Liver (tissue), 8 donors: ENCODE measurements at regions not wholly inside any gene's neighbourhood (a gene's known extent, or its start where the extent isn't known, plus 50 kb on each side); places are given as distances from the start of the nearest gene placed in this dataset.

Experiments used
- DNase-seq: peaks from one replicate; pipeline ENCODE4 v3.0.0-alpha.2; 2017; ENCODE audit warnings: low spot score
- H3K27ac ChIP-seq, 2 donors: one replicate each; pipeline ENCODE4 v1.7.0; 2013; ENCODE audit warnings: inconsistent platforms in 2 of 2, low read length in 2 of 2, control low read depth in 1 of 2, low read depth in 1 of 2, mild to moderate bottlenecking in 1 of 2
- H3K27me3 ChIP-seq, 4 donors: one replicate each; pipeline versions ENCODE4 v1.6.1 to v1.7.0; 2013; ENCODE audit warnings: low read length in 3 of 4, inconsistent platforms in 1 of 4, mild to moderate bottlenecking in 1 of 4, moderate library complexity in 1 of 4; ENCODE audit not compliant: control insufficient read depth in 4 of 4, insufficient read depth in 4 of 4
- H3K36me3 ChIP-seq, 4 donors: one replicate each; pipeline versions ENCODE4 v1.6.1 to v1.7.0; 2013; ENCODE audit warnings: low read length in 3 of 4, mild to moderate bottlenecking in 3 of 4, low read depth in 1 of 4, moderate library complexity in 1 of 4; ENCODE audit not compliant: control insufficient read depth in 4 of 4, insufficient read depth in 3 of 4
- H3K4me1 ChIP-seq, 4 donors: one replicate each; pipeline versions ENCODE4 v1.6.1 to v1.7.0; 2013; ENCODE audit warnings: low read length in 3 of 4, mild to moderate bottlenecking in 3 of 4, moderate library complexity in 1 of 4; ENCODE audit not compliant: control insufficient read depth in 4 of 4, insufficient read depth in 4 of 4
- H3K4me3 ChIP-seq, 3 donors: one replicate each; pipeline versions ENCODE4 v1.6.1 to v1.7.0; 2013; ENCODE audit warnings: low read length in 3 of 3, control low read depth in 1 of 3, low read depth in 1 of 3, mild to moderate bottlenecking in 1 of 3
- H3K9ac ChIP-seq, 2 donors: one replicate each; pipeline ENCODE4 v1.7.0; 2013; ENCODE audit warnings: low read length in 2 of 2, mild to moderate bottlenecking in 2 of 2, moderate library complexity in 2 of 2, control low read depth in 1 of 2, low read depth in 1 of 2
- H3K9me3 ChIP-seq, 4 donors: one replicate each; pipeline versions ENCODE4 v1.6.1 to v1.7.0; 2013; ENCODE audit warnings: low read length in 3 of 4; ENCODE audit not compliant: control insufficient read depth in 4 of 4
- ATF3 ChIP-seq: IDR thresholded peaks from 2 replicates; pipeline ENCODE4 v1.6.1; 2016; ENCODE audit warnings: antibody characterized with exemption
- CTCF ChIP-seq: fragments of 150-350 bp; IDR thresholded peaks from 2 replicates; pipeline ENCODE4 v1.5.1; 2017; ENCODE audit warnings: improper control_type of control experiment, low read depth, low read length; ENCODE audit not compliant: missing input control
- EGR1 ChIP-seq, 2 donors: IDR thresholded peaks; 2 replicates each; pipeline ENCODE4 v1.6.1; 2016 to 2018; ENCODE audit warnings: antibody characterized with exemption in 2 of 2, low read depth in 2 of 2
- FOXA1 ChIP-seq: IDR thresholded peaks from 2 replicates; pipeline ENCODE4 v1.6.1; 2016; ENCODE audit warnings: antibody characterized with exemption
- FOXA2 ChIP-seq: IDR thresholded peaks from 2 replicates; pipeline ENCODE4 v1.6.1; 2016; ENCODE audit warnings: antibody characterized with exemption
- GABPA ChIP-seq, 2 donors: IDR thresholded peaks in 1 of 2; conservative IDR thresholded peaks in 1 of 2; 2 replicates each; pipeline ENCODE4 v1.6.1; 2016; ENCODE audit warnings: antibody characterized with exemption in 2 of 2, mild to moderate bottlenecking in 1 of 2, moderate library complexity in 1 of 2
- HNF4A ChIP-seq, 2 donors: conservative IDR thresholded peaks; 2 replicates each; pipeline ENCODE4 v1.6.1; 2016; ENCODE audit warnings: antibody characterized with exemption in 2 of 2, mild to moderate bottlenecking in 2 of 2
- HNF4G ChIP-seq: IDR thresholded peaks from 2 replicates; pipeline ENCODE4 v1.6.1; 2016; ENCODE audit warnings: antibody characterized with exemption
- JUND ChIP-seq, 2 donors: IDR thresholded peaks; 2 replicates each; pipeline ENCODE4 v1.6.1; 2016; ENCODE audit warnings: antibody characterized with exemption in 2 of 2
- MAX ChIP-seq: IDR thresholded peaks from 2 replicates; pipeline ENCODE4 v1.6.1; 2016; ENCODE audit warnings: antibody characterized with exemption
- NR2F2 ChIP-seq: IDR thresholded peaks from 2 replicates; pipeline ENCODE4 v1.6.1; 2016; ENCODE audit warnings: antibody characterized with exemption
- RAD21 ChIP-seq, 2 donors: IDR thresholded peaks; 2 replicates each; pipeline ENCODE4 v1.6.1; 2016; ENCODE audit warnings: antibody characterized with exemption in 2 of 2, mild to moderate bottlenecking in 2 of 2
- RXRA ChIP-seq, 2 donors: IDR thresholded peaks; 2 replicates each; pipeline ENCODE4 v1.6.1; 2017 to 2018; ENCODE audit warnings: antibody characterized with exemption in 2 of 2, mild to moderate bottlenecking in 1 of 2
- SP1 ChIP-seq: IDR thresholded peaks from 2 replicates; pipeline ENCODE4 v1.6.1; 2018; ENCODE audit warnings: antibody characterized with exemption, mild to moderate bottlenecking
- TAF1 ChIP-seq: conservative IDR thresholded peaks from 2 replicates; pipeline ENCODE4 v1.6.1; 2016; ENCODE audit warnings: antibody characterized with exemption, mild to moderate bottlenecking
- YY1 ChIP-seq: IDR thresholded peaks from 2 replicates; pipeline ENCODE4 v1.6.1; 2016; ENCODE audit warnings: antibody characterized with exemption, mild to moderate bottlenecking
- ZBTB33 ChIP-seq: IDR thresholded peaks from 2 replicates; pipeline ENCODE4 v1.6.1; 2016; ENCODE audit warnings: antibody characterized with exemption
- WGBS: extraction: QIAGEN DNeasy Blood & Tissue Kit; methylation state at CpG from one replicate; pipeline ENCODE4 v1.1.7; 2013; 5-methylcytosine and 5-hydroxymethylcytosine counted together
- donor health status: healthy.
- donor health status: healthy.
- donor health status: healthy.
- donor health status: healthy.
- donor health status: healthy.

- Histone ChIP-seq H3K9ac (no peak overlapping the region), H3K9me3 (peaks cover 0 to 4% (median 0%) of the 10 kb centered on the region in 4 donors), H3K4me3 (no peak overlapping the region), H3K27me3 (peaks cover 0 to 3% (median 1%) of the 10 kb centered on the region in 4 donors), H3K4me1 (no peaks in the 10 kb centered on the region), H3K36me3 (no peaks in the 10 kb centered on the region), H3K27ac (no peak overlapping the region)
- WGBS, result 55% methylated on average over 1 of the region's 1 CpG
- no peak for TF ChIP-seq RXRA (IDR thresholded peaks at IDR 0.05)
- no peak for DNase-seq
These were observed 194.1 kb downstream of the NUAK1 start for GRCh38 chr12:105944628-105945027.

- peaks cover 0 to 2% (median 0%) of the 10 kb centered on the region in 4 donors for H3K27me3 ChIP-seq
- no peaks in the 10 kb centered on the region for H3K4me1 ChIP-seq
- H3K36me3 ChIP-seq, result no peaks in the 10 kb centered on the region
- DNase-seq, result no peak
- H3K9ac ChIP-seq, result no peak overlapping the region
- no peak for TF ChIP-seq HNF4G
- no peak for TF ChIP-seq FOXA2
- TF ChIP-seq MAX, result no peak
- no peak for TF ChIP-seq GABPA (IDR thresholded peaks at IDR 0.05 in 1 of 2, conservative IDR thresholded peaks at IDR 0.05 in 1 of 2)
- TF ChIP-seq YY1, result no peak
- no peak for TF ChIP-seq CTCF
- TF ChIP-seq ATF3, result no peak
- WGBS, result 63% methylated on average over 1 of the region's 1 CpG
- H3K9me3 ChIP-seq, result peaks cover 0 to 4% (median 0%) of the 10 kb centered on the region in 4 donors
- no peak overlapping the region for H3K27ac ChIP-seq
- H3K4me3 ChIP-seq, result no peak overlapping the region
These were observed 192.9 kb downstream of the NUAK1 start for GRCh38 chr12:105945880-105946279.

GRCh38 chr12:105946493-105946901 is 192.3 kb downstream of the NUAK1 start:
- H3K4me1 ChIP-seq, result no peaks in the 10 kb centered on the region
- H3K36me3 ChIP-seq, result no peaks in the 10 kb centered on the region
- no peak overlapping the region for H3K27ac ChIP-seq
- no peak overlapping the region for H3K4me3 ChIP-seq
- H3K27me3 ChIP-seq, result peaks cover 0 to 2% (median 0%) of the 10 kb centered on the region in 4 donors
- no peak for DNase-seq
- H3K9me3 ChIP-seq, result peaks cover 0 to 4% (median 0%) of the 10 kb centered on the region in 4 donors
- whole genome bisulfite sequencing, result 82% methylated on average over 2 of the region's 2 CpGs
- no peak for TF ChIP-seq JUND (IDR thresholded peaks at IDR 0.05)
- TF ChIP-seq FOXA1, result no peak
- no peak for TF ChIP-seq YY1
- TF ChIP-seq RAD21 (IDR thresholded peaks at IDR 0.05), result no peak
- no peak for TF ChIP-seq NR2F2
- TF ChIP-seq ZBTB33, result no peak
- TF ChIP-seq MAX, result no peak
- TF ChIP-seq GABPA (IDR thresholded peaks at IDR 0.05 in 1 of 2, conservative IDR thresholded peaks at IDR 0.05 in 1 of 2), result no peak
- TF ChIP-seq RXRA (IDR thresholded peaks at IDR 0.05), result no peak
- no peak for TF ChIP-seq EGR1 (IDR thresholded peaks at IDR 0.05; ENCODE audit: low read depth in 2 of 2)
- no peak for TF ChIP-seq FOXA2
- TF ChIP-seq HNF4A (conservative IDR thresholded peaks at IDR 0.05), result no peak
- no peak for TF ChIP-seq ATF3
- no peak for TF ChIP-seq TAF1
- TF ChIP-seq CTCF, result no peak
- no peak for TF ChIP-seq SP1
- H3K9ac ChIP-seq, result no peak overlapping the region
